IPS-18a (cell line): ENCODE measurements at regions not wholly inside any gene's neighbourhood (a gene's known extent, or its start where the extent isn't known, plus 50 kb on each side); places are given as distances from the start of the nearest gene placed in this dataset.

Source experiments
- H3K27ac ChIP-seq: one replicate; pipeline ENCODE4 v1.5.1; 2013; ENCODE audit warnings: low read length
- H3K27me3 ChIP-seq: one replicate; pipeline ENCODE4 v1.6.1; 2013; ENCODE audit warnings: mild to moderate bottlenecking, low read length; ENCODE audit not compliant: control insufficient read depth, insufficient read depth
- H3K36me3 ChIP-seq: one replicate; pipeline ENCODE4 v1.6.1; 2013; ENCODE audit warnings: low read depth, low read length; ENCODE audit not compliant: control insufficient read depth
- H3K4me1 ChIP-seq: one replicate; pipeline ENCODE4 v1.6.1; 2013; ENCODE audit warnings: low read depth, low read length; ENCODE audit not compliant: control insufficient read depth
- H3K4me3 ChIP-seq: one replicate; pipeline ENCODE4 v1.5.1; 2013; ENCODE audit warnings: low read length
- H3K9ac ChIP-seq: one replicate; pipeline ENCODE4 v1.6.1; 2013; ENCODE audit warnings: mild to moderate bottlenecking, low read length, moderate library complexity
- H3K9me3 ChIP-seq: one replicate; pipeline ENCODE4 v1.6.1; 2013; ENCODE audit warnings: low read depth, low read length; ENCODE audit not compliant: control insufficient read depth

DNA sequence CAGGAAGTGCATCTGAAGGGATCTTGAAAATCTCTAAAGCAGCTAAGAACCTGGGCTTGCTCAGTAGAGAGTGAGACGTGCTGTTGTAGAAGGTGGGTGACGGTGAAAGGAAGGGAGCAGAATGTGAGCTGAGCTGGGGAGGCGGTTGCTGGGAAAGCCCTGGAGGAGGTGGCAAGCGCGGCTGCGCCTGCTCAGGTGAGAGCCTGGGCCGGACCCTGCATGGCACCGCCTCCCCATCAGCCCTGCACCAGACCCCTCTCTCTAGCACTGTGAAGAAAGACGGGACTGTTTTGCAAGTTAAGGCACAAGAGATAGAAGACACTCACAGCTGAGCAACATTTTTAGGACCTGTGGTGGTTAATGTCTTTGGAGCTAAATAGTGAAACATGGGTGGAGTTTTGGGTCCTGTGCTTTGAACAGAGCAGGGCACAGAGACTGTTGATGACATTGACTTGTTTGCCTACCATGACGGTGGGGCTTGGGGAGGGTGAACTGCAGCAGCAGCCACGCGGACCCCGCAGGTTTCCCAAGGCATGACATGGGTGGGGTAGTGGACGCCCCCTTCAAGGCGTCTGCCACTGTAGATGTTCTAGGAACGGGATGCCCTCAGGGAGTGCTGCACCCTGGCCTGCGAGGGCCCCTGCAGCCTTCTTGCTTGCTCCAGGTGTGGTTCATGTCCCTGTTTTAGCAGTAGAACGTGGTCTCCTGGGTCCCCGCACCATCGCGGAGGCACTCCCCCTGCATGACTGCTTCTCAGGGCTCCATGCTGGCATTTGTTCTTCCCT, 245.3 kb downstream of the TSN start:
- no peaks in the 10 kb centered on the region for H3K4me1 ChIP-seq
- H3K27ac ChIP-seq, result no peak overlapping the region
- H3K4me3 ChIP-seq, result no peak overlapping the region
- no peaks in the 10 kb centered on the region for H3K36me3 ChIP-seq
- H3K27me3 ChIP-seq, result no peaks in the 10 kb centered on the region
- no peak overlapping the region for H3K9ac ChIP-seq
- no peaks in the 10 kb centered on the region for H3K9me3 ChIP-seq

DNA sequence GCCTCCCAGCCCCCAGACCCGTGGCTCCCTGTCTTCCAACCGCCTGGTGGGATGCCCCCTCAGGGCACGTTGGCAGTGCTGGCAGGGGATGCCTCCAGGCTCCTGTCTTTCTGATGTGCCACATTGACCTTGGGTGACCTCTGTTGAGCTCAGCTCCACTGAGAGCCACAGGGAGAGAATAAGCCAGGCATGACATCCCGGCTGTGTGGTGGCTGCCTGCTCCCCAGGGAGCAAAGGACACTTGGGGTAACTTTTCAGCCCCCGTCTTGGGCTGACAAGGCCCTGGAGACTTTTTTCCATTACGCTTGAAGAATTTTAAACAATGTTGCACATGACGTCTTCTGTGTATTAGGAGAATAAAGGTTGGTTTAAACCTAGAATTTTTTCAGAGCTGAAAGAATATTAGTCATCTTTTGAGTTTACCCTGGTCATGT, 246.0 kb downstream of the TSN start:
- Histone ChIP-seq H3K9ac (no peak overlapping the region), H3K36me3 (no peaks in the 10 kb centered on the region), H3K27me3 (no peaks in the 10 kb centered on the region), H3K27ac (no peak overlapping the region), H3K4me1 (no peaks in the 10 kb centered on the region), H3K9me3 (no peaks in the 10 kb centered on the region), H3K4me3 (no peak overlapping the region)

DNA sequence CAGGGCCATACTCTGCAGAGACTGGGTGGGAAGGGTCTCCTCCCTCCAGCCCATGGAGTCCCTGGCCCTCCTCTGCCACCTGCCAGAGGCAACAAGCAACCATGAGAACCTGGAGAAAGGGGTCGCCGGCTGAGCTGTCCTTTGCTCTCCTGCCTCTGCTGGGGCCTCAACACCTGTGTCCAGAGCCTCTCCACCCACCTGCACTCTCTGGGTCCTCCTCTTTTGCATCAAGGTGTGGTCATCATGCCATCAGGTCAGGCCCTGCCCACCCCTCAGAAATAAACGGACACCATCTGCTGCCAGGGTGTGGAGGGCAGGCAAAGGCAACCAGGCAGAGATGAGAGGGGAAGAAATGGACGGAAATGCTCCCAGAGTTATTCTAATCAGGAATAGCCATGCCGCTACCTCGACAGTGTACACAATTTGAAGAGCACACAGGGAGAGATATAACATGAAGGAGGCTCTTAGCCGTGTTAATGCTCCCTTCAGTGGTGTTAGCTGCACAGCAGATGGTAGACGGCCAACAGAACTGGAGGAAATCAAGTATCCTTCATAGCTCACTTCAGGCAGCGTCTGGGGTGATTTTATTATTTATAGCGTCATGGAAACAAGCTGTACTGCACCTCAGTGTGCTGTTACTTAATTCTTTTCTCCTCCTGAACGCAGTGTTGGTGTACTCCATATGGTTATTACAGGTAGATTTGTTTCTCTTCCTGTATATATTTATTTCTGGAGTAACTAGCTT, 247.9 kb downstream of the TSN start:
- no peaks in the 10 kb centered on the region for H3K27me3 ChIP-seq
- no peaks in the 10 kb centered on the region for H3K36me3 ChIP-seq
- no peaks in the 10 kb centered on the region for H3K9me3 ChIP-seq
- no peak overlapping the region for H3K9ac ChIP-seq
- H3K4me3 ChIP-seq, result no peak overlapping the region
- H3K27ac ChIP-seq, result no peak overlapping the region
- no peaks in the 10 kb centered on the region for H3K4me1 ChIP-seq

DNA sequence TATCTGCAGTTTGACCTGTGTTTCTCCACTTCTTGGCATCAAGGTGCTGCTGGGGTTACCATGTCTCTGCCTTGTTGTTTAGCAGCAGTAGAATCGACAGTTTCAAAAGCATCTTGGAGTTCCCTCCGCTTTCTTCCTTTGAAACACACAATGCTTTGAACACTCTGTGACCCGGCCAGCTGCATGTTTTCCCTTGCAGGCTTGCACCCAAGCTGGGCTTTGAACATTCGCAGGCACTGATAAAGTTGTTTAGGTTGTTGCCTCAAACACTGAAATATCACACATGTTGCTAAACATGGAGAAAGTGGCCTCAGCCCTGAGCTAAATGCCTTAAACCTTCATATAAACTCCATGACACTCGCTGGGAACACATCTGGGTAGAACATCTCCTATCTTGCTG, 251.7 kb downstream of the TSN start:
- no peak overlapping the region for H3K9ac ChIP-seq
- peaks cover 5% of the 10 kb centered on the region for H3K4me1 ChIP-seq
- H3K36me3 ChIP-seq, result no peaks in the 10 kb centered on the region
- no peaks in the 10 kb centered on the region for H3K9me3 ChIP-seq
- no peak overlapping the region for H3K27ac ChIP-seq
- H3K27me3 ChIP-seq, result no peaks in the 10 kb centered on the region
- H3K4me3 ChIP-seq, result no peak overlapping the region

DNA sequence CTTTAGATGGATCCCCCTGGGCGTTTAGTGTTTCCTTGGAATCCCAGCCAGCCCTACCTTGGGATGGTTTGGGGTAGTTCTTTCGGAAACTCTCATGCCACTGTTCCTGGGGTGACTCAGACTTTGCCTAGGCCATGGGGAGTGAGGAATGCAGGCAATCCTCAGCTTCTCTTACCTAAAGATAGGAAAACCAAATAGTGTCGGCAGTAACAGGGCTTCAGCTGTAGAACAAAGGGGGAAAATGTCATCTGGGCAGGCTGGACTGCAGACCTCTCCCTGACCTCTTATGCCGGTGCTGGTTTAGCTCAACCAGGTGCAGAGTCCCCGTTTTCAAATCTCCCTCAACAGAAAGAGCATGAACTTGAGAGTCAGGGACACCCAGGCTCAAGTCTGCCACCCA, 252.1 kb downstream of the TSN start:
- H3K36me3 ChIP-seq, result no peaks in the 10 kb centered on the region
- H3K9ac ChIP-seq, result no peak overlapping the region
- no peak overlapping the region for H3K27ac ChIP-seq
- H3K9me3 ChIP-seq, result no peaks in the 10 kb centered on the region
- H3K4me1 ChIP-seq, result peaks cover 5% of the 10 kb centered on the region
- no peaks in the 10 kb centered on the region for H3K27me3 ChIP-seq
- H3K4me3 ChIP-seq, result no peak overlapping the region

DNA sequence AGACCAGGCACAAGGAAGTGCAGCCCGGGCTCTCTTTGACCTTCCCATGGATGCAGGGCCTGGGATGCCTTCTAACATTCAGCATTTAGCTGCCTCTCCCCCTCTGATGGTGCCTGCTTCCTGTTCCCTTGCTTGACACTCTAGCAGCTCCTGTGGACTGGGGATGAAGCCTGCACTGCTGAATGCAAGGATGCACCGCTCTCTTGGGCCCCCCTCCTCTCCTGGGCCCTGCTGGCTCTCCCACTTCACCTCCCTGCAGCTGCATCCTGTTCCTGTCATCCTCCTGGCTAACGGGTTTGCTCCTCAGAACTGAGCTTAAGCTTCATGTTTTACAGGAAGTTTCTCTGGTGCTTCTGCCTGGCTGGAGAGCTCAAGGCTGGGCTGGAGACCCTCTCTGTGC, 254.1 kb downstream of the TSN start:
- peaks cover 5% of the 10 kb centered on the region for H3K4me1 ChIP-seq
- H3K9ac ChIP-seq, result no peak overlapping the region
- no peaks in the 10 kb centered on the region for H3K36me3 ChIP-seq
- no peaks in the 10 kb centered on the region for H3K9me3 ChIP-seq
- no peak overlapping the region for H3K27ac ChIP-seq
- H3K4me3 ChIP-seq, result no peak overlapping the region
- H3K27me3 ChIP-seq, result no peaks in the 10 kb centered on the region

DNA sequence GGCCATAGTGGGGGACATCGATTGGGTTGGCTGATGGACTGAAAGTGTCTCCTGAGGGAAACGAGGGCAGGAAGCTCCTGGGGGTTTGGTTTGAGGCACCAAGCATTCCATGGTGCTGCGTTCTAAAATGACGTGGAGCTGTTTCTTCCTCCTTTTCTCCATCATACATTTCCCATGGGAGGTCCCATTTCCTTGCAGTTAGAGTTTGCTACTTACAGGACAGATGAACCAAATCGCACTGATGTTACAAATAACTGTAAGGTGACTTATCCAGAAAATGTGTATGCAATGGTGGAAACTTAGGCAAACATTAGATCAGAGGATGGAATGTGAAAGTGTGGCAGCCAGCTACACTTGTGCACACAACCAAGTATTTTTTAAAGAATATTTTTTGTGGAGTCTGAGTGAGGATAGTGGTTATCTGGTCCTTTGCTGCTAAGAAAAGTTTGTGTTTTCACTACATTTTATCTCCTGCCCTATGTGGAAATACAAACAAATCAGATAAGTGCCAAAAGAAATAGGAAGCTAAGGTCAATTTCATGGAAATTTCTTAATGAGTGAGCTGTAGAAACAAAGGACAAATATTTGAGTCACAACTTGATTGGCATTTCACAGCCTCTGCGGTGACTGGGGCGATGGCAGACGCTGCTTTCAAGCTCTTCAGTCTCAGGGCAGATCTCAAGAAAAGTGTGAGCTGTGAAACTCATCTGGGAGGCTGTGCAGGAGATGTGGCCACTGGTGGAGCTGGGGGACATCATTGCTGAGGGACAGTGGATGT, 256.2 kb downstream of the TSN start:
- Histone ChIP-seq H3K4me1 (peaks cover 5% of the 10 kb centered on the region), H3K9ac (no peak overlapping the region), H3K27me3 (no peaks in the 10 kb centered on the region), H3K4me3 (no peak overlapping the region), H3K27ac (no peak overlapping the region), H3K36me3 (no peaks in the 10 kb centered on the region), H3K9me3 (no peaks in the 10 kb centered on the region)

DNA sequence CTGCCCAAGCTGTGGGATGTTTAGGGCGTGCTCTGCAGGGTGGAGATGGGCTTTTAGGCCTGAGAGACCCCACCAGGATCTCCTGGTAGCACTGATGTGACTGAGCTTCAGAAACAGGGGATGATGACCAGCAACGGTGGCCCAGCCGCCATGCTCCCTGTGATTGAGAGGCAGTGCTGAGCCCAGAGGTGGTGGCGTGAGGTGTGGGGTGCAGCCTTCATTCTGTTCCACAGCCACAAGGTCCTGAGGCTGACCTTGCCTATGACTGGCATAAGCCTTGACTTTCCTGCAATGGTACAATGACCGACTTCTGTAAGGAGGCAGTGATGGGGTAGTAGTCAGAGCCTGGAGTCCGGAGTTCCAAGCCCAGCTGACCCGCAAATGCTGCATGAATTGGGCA, 263.3 kb downstream of the TSN start:
- no peak overlapping the region for H3K4me3 ChIP-seq
- H3K4me1 ChIP-seq, result peaks cover 8% of the 10 kb centered on the region
- H3K9me3 ChIP-seq, result no peaks in the 10 kb centered on the region
- H3K27me3 ChIP-seq, result no peaks in the 10 kb centered on the region
- H3K9ac ChIP-seq, result no peak overlapping the region
- H3K36me3 ChIP-seq, result no peaks in the 10 kb centered on the region
- H3K27ac ChIP-seq, result no peak overlapping the region

DNA sequence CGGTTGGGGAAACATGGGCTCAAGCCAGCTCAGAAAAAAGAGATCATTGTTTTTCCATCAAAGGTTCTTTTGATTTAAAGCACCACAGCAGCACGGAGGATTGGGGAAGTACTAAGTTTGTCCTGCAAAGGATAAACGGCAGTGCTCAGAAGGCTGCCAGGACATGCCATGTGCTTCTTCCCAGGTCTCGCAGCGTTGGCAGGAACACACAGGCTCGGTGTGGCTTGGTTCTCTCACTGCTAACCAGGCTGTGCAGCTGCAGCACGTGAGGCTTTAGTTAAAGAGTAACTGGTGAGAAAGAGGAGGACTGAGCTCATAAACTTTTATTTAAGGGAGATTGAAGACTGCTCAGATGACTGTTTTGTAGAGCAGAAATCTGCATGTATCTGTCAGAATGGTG, 264.3 kb downstream of the TSN start:
- no peaks in the 10 kb centered on the region for H3K9me3 ChIP-seq
- peaks cover 8% of the 10 kb centered on the region for H3K4me1 ChIP-seq
- H3K27ac ChIP-seq, result no peak overlapping the region
- H3K36me3 ChIP-seq, result no peaks in the 10 kb centered on the region
- no peaks in the 10 kb centered on the region for H3K27me3 ChIP-seq
- H3K9ac ChIP-seq, result no peak overlapping the region
- no peak overlapping the region for H3K4me3 ChIP-seq

DNA sequence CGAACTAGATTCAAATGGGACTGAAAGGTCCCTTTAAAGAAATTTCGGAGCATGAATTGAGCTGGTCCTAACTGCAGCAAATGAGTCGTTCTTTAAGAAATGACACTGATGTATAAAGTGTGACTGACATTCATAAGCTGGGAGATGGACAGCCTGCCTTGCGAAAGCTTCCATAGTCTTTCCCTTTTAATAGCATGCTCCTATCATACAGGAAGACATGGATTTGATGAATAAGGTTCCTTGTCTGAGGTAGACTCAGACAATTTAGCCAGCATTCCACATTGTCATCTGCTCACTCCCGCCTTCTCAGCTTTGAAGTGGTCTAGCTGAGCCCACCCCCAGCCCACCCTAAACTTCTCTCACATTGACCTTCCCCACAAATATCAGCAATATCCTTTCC, 264.9 kb downstream of the TSN start:
- Histone ChIP-seq H3K9ac (no peak overlapping the region), H3K27me3 (no peaks in the 10 kb centered on the region), H3K36me3 (no peaks in the 10 kb centered on the region), H3K9me3 (no peaks in the 10 kb centered on the region), H3K4me1 (peaks cover 8% of the 10 kb centered on the region), H3K27ac (no peak overlapping the region), H3K4me3 (no peak overlapping the region)

DNA sequence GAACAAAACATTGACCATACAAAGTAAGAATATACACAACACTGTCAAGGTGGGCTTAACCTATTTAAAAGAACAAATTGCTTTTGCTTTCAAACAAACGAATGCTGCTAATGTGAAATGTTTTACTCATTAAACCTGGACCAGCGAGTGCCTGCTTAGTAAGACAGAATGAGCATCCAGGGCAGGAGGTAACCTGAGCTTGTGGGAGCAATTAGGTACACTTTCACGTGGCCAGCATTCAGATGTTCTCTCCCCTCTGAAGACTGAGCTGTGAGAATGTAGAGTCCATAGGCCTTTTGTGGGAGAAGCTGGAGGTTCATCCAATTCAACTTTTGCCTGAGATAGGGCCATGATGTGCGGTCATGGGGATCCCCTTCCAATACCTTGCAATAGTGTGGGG, 266.5 kb downstream of the TSN start:
- Histone ChIP-seq H3K4me1 (peaks cover 8% of the 10 kb centered on the region), H3K27ac (no peak overlapping the region), H3K36me3 (no peaks in the 10 kb centered on the region), H3K4me3 (no peak overlapping the region), H3K9ac (no peak overlapping the region), H3K9me3 (no peaks in the 10 kb centered on the region), H3K27me3 (no peaks in the 10 kb centered on the region)
